T-helper 2 cell treated with Interferon-gamma antibody and Interleukin-4, amounts not matched to agents 100 ng/mL and 5 ng/mL, for 36 hours (primary cell): ENCODE measurements at regions not wholly inside any gene's neighbourhood (a gene's known extent, or its start where the extent isn't known, plus 50 kb on each side); places are given as distances from the start of the nearest gene placed in this dataset.
"Not testable (repeated sequence)": the region's sequence is repeated elsewhere in the genome, so short reads cannot be mapped to it uniquely, and the experiment has no call there.

Experiments used
- intact Hi-C: fragments of 100-400 bp; cut with micrococcal nuclease; formaldehyde crosslinking; loops from one replicate; pipeline ENCODE4 v1.15.1; 2023

DNA sequence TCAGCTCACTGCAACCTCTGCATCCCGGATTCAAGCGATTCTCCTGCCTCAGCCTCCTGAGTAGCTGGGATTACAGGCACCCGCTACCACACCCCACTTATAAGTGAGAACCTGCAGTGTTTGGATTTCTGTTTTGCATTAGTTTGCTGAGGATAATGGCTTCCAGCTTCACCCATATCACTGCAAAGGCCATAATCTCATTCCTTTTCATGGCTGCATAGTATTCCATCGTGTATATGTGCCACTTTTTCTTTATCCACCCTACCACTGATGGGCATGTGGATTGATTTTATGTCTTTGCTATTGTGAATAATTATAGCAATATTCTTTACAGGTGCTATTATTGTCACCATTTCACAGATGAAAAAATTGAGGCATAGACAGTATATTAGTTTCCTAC lies 301.0 kb upstream of the MAF start:
- intact Hi-C loops = no loop called here

- intact Hi-C loops = no loop called here
These were observed 299.2 kb upstream of the MAF start for GRCh38 chr16:79899716-79900115.

DNA sequence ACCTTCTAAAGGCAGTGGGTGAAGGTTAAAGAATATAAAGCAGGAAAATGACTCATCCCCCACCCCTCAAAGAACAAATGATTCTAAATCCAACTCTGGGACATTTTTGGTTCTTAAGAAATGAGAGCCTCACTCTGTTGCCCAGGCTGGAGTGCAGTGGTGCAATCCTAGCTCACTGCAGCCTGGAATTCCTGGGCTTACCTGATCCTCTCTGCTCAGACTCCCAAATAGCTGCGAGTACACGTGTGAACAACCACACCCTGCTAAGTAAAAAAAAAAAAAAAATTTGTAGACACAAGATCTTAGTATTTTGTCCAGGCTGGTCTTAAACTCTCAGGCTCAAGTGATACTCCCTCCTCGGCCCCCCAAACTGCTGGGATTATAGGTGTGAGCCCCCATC lies 298.8 kb upstream of the MAF start:
- intact Hi-C loops = no loop called here

DNA sequence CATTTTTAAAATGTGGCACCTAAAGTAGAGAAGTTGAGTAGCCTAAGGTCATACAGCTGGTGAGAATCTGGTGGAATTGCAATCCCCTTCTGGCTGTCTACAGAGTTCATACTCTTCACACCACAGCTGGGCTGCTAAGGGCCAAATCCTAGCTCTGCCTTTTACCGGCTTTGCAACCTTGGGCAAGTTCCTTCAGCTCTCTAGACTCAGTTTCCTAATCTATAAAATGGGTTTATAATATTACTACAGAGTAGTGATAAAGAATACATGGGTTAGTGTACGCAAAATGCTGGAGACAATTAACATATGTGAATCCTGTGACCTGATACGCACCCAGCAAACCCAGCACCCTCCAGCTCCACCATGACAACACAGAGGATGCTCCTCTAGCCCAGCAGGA lies 298.2 kb upstream of the MAF start:
- intact Hi-C loops = no loop called here

GRCh38 chr16:79897453-79898146 lies 297.1 kb upstream of the MAF start:
- intact Hi-C loops = no loop called here

DNA sequence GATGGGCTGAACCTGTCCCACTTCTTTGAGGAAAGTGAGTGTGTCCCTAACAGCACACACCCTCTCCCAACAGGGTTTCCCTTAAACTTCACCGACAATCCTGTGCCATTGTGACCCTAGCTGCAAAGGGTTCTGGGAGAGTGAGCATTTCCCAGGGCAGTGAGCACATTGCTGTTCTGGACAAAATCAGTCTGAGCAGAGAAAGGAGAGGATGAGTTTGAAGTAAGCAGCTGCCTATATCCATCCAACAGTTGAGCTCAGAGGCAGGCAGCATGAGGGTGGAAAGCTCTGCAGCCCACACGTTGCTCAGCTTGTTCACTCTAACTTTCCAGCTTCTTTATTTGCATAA lies 296.5 kb upstream of the MAF start:
- intact Hi-C loops = no loop called here

DNA sequence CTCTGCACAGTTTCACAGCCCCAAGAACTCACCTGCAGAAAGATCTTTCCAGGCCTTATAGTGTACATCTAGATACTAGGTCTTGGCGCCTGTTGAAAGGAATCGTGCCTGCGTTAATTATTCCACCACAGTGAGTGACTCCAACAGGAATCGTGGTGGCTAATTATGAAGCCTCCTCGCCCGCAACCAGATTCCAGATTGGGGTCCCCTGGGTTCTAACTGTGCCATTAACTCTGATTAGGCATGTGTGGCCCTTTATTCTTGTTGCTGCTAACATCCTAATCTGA lies 295.3 kb upstream of the MAF start:
- intact Hi-C loops = no loop called here

DNA sequence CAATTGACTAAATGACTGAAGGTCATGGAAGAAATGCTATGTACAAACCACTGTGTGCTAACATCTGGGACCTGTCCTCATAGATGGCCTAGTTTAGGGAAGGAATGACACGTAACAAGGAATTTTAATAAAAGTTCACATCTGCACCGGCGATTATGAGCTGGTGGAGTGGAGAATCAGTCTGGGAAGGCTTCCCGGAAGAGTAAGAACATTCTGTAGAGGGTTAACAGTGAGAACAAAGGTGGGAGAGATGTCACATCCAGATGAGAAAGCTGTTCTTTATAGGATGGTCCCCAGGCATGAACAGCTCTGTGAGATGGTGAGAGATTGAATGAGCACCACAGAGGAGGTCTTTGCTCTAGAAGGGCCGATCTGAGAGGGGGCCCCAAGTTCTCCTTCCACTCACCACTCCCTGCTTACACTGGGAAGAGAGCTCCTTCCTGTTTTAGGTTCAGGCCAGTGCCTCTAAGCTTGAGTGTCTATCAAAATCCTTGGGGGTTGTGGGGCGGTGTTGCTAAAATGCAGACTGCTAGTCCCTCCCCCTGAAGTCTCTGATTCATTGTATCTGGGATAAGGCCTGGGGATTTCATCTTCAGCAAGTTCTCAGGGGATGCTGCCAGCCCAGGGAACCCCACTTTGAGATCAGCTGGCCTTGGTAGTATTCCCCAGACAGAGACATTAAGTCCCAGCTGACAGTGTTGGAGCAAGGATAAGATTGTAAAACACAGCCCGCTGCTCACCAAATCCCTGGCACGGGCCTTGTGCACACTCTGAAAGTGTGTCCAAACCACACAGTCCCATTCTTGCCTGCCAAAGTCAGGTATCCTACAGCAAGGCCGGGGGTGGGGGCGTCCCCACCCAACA lies 294.7 kb upstream of the MAF start:
- intact Hi-C loops = no loop called here

- intact Hi-C loops = no loop called here
These were observed 292.9 kb upstream of the MAF start for GRCh38 chr16:79893445-79893844.

DNA sequence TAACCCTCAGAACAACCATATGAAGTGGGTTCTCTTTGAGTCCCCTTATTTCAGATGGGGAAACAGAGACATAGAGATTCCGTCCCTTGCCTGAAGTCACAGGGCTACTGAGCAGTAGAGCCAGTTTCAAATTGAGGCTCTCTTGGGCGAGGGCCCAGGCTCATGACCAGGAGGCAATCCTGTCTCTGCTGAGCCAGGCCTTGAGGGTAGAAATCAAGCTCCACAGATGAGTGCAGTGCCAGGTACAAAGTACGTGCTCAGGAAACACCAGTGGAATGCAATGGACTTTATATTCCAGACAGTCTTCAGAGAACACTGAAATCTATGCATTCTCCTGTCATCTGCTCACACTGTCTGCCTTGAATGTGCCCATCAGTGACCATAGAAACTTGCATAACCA lies 291.7 kb upstream of the MAF start:
- intact Hi-C loops = no loop called here

DNA sequence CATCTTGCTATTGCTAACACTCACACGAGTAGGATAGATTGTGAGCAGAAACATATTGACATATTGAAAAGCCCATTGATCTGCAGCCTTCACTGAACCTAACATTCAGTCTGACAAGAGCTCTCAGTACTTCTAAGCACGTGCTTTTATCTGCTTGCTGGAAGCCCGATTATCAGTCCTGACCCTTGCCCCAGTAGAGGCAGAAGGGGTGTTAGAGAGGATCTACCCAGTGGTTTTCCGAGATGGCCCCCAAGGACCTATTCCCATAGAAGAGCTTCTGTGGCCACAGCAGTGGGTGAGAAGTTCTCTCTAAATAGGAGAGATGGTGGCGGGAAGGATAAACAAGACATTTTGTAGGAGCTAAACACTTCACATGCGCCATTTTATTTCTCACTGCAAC lies 290.9 kb upstream of the MAF start:
- intact Hi-C loops = no loop called here

- intact Hi-C loops = no loop called here
These were observed 287.3 kb upstream of the MAF start for GRCh38 chr16:79887541-79888540.

DNA sequence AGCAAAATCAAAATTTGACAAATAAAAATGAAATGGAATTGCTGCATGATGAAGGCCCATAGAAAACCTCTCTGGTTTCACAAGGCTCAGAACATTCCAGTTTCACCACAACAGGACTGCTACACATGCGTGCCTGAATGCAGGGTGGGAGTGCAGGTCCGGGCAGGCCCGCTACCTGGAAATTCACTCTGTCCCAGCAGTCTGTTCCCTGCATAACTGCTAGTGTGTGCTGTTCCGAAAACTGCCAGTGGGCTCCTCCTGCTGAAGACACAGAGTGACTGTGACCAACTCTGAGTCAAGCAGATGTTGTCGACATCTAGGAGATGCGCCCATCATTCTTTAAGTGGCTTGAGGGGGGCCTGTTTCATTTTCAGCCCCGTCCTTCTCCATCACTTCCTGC lies 284.8 kb upstream of the MAF start:
- intact Hi-C loops = no loop called here

DNA sequence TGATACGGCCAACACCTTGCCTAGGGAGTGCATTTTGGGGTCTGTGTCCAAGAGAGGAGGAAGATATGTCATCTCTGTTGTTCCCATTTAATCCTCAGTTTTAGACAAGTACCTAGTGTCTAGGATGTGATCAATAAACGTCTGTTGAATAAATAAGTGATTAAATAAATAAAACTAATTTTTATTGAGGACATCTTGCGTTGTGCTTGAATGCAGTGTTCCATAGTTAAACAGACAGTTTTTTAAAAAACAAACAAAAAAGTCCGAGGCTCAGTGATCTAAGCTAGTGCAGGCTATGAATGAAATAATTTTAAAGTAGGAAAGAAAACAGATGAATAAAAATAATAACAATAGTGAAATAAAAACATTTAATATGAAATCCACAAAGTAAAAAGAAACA lies 283.0 kb upstream of the MAF start:
- intact Hi-C loops = no loop called here

DNA sequence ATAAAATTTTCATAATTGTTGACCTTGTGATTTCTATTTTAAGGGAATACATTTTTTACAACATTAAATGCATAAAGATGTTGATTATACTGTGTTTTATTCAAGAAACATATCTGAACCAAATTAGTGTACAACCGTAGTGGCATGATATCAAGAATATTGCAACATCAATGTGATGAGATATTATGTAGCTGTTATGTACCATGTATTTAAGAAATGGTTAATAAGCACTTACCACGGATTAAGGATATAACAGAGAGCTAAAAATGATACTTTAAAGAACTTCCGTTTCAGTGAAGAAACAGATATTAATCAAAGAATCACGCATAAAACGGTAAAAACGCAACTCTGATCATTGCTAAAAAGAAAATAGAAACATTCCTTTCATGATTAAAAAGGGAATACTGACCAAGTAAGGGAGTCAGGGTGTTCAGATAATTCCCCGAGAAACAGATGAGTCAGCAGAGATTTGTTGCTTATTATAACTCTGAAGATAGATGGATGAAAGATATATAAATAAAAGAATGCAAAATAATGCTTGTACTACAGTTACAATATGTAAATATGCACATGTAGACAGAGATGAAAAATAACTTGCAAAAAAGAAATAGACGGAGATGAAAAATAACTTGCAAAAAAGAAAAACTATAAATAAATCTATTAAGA lies 281.9 kb upstream of the MAF start:
- intact Hi-C loops = no loop called here

DNA sequence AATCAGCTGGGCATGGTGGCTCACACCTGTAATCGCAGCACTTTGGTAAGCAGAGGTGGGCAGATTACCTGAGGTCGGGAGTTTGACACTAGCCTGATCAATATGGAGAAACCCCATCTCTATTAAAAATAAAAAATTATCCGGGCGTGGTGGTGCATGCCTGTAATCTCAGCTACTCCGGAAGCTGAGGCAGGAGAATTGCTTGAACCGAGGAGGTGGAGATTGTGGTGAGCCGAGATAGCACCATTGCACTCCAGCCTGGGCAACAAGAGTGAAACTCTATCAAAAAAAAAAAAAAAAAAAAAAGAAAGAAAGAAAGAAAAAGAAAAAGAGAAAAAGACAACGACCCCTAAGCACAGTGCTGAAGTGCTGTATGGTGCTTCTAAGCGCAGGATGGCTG lies 280.6 kb upstream of the MAF start:
- intact Hi-C loops = not testable (repeated sequence)

DNA sequence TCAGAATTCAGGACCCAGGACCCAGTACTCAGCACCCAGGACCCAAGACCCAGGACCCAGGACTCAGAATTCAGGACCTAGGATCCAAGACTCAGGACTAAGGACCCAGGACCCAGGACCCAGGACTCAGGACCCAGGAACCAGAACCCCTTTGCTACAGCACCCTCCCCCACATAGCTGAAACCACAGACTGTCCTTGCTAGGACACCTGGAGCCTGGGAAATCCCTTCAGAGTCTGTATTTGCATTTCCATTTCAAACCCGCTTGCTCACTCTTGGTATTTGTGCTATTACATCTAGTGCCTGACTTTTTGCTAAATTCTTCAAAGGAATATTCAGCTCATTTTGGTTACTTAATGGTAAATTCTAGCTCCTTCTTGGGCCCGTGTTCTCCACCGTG lies 275.8 kb upstream of the MAF start:
- intact Hi-C loops = no loop called here

DNA sequence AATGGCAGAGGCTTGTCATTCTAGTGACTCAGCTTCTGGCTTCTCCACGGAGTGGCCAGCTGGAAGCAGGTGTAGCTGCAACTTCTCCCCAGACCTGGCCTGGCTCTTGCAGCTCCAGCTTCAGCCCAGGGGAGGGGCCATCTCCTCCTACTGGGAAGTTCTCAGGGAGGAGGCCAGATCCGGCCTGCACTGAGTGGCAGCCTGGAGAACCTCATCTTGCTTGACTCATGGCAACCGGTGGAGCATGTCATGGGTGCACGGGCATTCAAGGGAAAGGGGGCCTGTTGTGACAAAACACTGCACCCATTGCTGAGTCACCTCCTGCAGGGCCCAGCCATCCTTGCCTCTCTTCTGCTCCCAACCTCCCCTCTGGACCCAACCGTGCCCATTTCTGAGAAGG lies 273.9 kb upstream of the MAF start:
- intact Hi-C loops = no loop called here

DNA sequence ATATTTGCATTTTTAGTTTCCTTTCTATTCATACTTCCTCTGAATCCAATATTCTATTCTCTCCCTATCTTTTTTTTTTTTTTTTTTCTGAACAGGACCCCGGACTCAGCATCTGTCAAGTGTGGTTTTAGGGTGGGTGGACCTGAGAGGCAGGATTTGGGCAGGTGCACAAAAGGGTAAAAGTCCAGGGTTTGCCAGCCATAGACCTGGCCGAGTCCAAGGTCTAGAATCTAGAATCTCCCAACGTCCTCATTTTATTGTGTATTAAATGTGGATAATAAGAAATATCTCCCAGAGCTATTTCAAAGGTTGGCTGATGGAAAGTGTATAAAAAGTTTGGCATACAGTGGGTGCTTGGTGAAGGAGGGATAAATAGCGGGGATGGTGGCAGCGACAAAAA lies 273.3 kb upstream of the MAF start:
- intact Hi-C loops = no loop called here

GRCh38 chr16:79871906-79872305 lies 271.4 kb upstream of the MAF start:
- intact Hi-C loops = no loop called here

GRCh38 chr16:79870016-79870886 lies 269.7 kb upstream of the MAF start:
- intact Hi-C loops = no loop called here
